Omental fat pad (tissue), 3 donors: ENCODE measurements at regions not wholly inside any gene's neighbourhood (a gene's known extent, or its start where the extent isn't known, plus 50 kb on each side); places are given as distances from the start of the nearest gene placed in this dataset.

ENCODE experiments used
- ATAC-seq: fragments of 150-250 bp; one replicate; pipeline ENCODE4 v1.9.1; 2016; ENCODE audit warnings: mild to moderate bottlenecking, moderate library complexity; ENCODE audit not compliant: low FRiP score
- DNase-seq: peaks from one replicate; pipeline ENCODE4 v3.0.0-alpha.2; 2019; ENCODE audit warnings: low spot score
- TF ChIP-seq, protein P1 (sequence below), 3 donors: fragments of 450-650 bp; IDR thresholded peaks; one replicate each; pipeline ENCODE4 v1.5.1; 2016 to 2017; ENCODE audit warnings: antibody characterized with exemption in 3 of 3, mild to moderate bottlenecking in 3 of 3, moderate library complexity in 2 of 3

DNA sequence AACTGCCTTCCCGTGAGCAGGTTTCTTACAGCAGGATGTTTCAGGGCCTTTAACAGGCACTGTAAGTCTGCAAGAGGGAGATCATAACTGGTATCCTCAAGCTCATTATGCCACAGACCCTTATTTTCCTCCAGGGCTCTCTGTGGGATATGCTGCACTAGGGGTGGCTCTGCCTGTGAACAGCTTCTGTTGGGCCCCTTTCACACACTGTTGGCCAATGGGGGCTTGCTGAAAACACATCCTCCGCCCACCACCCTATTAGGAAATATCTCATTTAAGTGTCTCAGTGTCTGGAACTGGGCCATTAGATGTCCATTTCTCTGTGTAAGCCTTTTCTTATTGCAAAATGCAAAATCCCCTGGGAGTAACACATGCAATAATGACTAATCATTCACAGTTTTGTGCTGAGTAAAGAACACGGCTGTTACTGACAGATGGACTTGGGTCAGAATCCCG is 414.3 kb upstream of the HS6ST1 start:
- TF ChIP-seq, protein P1, sequence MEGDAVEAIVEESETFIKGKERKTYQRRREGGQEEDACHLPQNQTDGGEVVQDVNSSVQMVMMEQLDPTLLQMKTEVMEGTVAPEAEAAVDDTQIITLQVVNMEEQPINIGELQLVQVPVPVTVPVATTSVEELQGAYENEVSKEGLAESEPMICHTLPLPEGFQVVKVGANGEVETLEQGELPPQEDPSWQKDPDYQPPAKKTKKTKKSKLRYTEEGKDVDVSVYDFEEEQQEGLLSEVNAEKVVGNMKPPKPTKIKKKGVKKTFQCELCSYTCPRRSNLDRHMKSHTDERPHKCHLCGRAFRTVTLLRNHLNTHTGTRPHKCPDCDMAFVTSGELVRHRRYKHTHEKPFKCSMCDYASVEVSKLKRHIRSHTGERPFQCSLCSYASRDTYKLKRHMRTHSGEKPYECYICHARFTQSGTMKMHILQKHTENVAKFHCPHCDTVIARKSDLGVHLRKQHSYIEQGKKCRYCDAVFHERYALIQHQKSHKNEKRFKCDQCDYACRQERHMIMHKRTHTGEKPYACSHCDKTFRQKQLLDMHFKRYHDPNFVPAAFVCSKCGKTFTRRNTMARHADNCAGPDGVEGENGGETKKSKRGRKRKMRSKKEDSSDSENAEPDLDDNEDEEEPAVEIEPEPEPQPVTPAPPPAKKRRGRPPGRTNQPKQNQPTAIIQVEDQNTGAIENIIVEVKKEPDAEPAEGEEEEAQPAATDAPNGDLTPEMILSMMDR (IDR thresholded peaks at IDR 0.05), result no peak
- ATAC-seq (peak; percentile 86), DNase-seq (no peak)

DNA sequence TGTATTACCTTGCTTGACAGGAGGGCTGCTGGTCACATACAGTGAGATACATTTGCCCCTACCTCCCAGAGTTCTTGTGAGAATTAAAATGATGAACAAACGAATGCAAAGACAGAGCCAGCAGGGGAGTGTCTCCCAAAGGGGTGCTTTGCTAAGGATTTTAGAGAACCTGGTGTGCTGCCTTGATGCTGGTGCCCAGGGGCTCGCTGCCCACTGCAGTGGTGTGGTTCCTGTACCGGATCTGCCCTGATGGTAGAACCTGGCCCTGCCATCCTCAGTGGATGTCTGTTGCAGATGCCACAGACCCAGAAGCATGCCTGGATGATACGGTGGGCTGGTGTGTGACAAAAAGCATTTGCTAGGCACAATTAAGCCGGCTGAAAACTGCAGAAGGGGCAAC is 414.8 kb upstream of the HS6ST1 start:
- TF ChIP-seq, protein P1 (IDR thresholded peaks at IDR 0.05), result no peak
- DNase-seq (no peak), ATAC-seq (no peak)

DNA sequence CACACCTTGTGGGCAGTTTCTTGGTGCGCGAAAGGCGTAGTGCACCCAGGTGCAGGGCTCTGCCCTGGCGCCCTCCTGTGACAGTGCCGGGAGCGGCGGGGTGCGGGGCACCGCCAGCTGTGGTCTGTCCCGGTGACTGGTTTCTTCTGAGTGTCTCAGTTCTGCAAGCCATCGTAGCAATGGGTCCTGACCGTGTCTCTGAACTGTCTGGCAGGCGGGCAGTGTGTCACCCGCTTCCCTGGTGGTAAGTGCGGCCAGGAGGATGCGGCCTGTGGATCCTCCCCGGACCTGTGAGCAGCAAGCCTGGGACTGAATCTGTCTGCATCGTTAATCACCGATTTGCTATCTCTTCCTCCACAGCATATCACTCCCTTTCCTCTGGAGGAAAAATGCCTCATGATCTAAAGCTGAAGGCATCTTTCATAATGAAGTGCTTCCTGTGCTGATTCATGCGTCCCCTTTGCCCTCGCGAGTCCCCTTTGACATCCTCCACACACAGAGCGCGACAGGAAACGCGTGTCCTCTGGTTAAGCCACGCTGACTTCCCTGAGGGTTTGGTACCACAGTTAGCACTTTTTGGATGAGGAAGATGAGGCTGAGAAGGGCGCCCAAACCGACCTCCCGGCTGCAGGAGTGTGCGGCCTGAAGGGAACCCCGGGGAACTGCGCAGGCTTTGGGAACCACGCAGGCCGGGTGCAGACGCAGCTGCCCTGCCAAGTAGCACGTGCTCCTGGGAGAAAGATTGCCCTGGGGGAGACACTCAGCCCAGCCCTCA is 416.0 kb upstream of the HS6ST1 start:
- ATAC-seq, result peak; percentile 21

DNA sequence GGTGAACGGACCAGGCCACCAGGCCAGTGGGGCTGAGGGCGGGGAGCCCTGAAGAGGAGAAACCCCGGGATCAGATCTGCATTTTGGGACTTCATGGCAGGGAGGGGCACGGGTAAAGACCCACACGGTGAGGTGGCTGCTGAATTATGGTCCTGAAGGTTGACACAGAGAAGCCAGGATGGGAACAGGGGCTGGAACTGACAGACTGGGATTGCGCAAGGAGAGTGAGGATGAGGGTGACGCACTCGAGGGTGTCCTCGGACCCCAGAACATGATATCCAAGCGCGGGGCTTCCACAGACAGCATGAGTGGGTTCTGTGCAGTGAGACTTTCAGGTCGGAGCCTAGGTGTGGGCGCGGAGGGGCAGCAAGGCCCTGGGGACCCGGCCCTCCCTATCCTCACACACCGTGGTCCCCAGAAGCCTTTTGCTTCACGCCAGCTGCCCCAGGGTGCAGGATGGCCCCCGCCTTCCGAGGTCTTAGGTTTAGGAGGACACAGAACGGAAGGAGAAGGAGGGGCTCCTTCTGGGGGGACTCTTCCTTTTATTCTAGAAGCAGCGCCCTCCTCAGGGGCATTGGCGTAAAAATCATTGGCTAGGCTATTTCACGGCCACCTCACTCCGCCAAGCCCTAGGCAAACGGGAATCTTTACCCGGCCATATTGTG is 416.8 kb upstream of the HS6ST1 start:
- TF ChIP-seq, protein P1 (IDR thresholded peaks at IDR 0.05), result no peak
- ATAC-seq (no peak), DNase-seq (no peak)

More for the DNA sequence above, 416.0 kb upstream of the HS6ST1 start:
- DNase-seq, result peak; percentile 48
- TF ChIP-seq, protein P1 (IDR thresholded peaks at IDR 0.05), result no peak

DNA sequence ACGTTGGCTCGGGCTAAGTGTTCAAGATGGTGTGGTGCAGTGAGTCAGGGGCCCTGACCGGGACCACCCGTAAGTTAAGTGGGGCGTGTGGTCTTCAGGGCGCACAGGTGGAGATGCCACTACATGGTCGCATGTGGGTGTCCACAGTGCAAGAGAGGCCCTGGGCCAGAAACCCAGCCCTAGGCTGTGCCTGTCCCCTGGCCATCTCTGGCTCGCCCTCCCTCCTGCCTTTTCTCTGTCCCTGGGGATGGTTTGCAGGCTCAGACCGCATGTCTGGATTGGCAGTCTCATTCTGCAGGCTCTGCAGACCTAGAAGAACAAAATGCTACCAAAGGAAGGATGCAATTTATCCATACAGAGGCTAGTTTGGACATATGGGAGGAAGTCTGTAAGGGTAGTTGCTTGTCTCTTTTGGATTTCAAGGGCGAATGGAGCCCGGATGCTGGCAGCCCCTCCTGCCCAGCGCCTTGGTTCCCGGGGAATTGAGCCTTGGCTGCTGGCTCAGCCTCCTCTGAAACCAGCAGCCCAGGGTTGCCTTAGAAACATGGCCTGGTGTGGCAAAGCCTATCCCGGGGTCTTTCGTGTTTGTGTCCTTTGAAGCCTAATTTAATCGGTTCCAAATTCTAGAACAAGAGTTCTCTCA is 417.5 kb upstream of the HS6ST1 start:
- TF ChIP-seq, protein P1 (IDR thresholded peaks at IDR 0.05), result no peak
- ATAC-seq (no peak), DNase-seq (no peak)

DNA sequence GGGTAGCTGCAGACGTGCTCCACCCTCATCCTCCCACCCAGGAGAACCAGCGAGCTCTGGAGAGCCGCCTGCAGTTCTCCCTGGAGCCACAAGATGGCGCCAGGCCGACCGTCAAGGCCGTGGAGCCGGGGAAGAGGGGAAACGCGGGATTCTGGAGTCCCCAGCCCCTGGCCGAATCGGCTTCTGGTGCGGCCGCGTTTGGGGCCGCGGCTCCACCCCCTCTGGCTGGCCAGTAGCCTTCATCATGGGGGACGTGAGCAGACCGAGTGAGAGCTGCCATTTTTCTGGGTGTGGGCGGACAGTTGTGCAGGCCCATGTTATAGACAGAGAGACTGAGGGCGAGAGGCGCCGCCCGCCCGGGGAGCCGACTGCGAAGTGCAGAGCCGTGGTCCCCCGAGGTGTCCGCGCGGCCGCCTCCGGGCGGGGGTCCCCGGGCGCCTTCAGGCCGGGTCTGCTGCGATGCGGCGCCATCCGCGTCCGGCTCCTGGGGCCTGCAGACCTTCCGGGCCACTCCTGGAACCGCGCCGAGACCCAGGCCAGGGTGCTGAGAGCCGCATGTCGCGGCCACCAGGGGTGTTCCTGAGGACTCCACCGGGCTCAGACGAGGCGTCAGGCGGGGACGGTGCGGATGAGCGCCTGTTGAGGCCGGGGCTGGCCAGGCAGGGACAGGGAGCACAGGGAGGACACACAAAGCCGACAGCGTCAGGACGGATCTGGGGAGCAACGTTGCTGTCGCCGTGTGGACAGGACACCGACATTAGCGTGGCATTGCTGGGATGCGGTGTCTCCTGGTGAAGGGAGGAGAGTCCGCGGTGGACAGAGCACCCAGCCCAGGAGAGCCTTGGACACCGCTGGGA is 418.2 kb upstream of the HS6ST1 start:
- TF ChIP-seq, protein P1 (IDR thresholded peaks at IDR 0.05), result peak in 2 of 3 donors; percentile 67 to 84
- ATAC-seq (peak; percentile 73), DNase-seq (peak; percentile 60)
